GM19238 (cell line): ENCODE measurements at regions not wholly inside any gene's neighbourhood (a gene's known extent, or its start where the extent isn't known, plus 50 kb on each side); places are given as distances from the start of the nearest gene placed in this dataset.

Source experiments
- DNase-seq: peaks from one replicate; pipeline ENCODE4 v3.0.0; 2011; ENCODE audit warnings: low spot score; ENCODE audit not compliant: insufficient read length

DNA sequence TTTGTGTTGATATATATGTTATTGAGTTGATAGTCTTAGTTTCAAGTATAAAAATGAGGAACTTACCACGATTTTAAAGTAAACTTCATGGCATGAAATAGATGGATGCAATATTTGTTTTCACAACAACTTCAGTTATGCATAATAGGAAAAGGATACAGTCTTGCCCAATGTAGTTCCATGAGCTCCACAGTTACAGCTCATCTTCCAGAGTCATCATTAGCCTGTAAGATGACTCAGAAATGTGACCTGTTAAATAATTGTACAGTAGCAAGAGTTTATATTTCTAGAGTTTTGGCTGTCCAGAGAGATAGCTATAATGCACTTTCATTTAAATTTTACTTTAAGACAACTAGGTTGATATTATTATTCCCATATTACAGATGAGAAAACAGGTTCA, 80.9 kb upstream of the ARHGAP28 start:
- DNase-seq = no peak

DNA sequence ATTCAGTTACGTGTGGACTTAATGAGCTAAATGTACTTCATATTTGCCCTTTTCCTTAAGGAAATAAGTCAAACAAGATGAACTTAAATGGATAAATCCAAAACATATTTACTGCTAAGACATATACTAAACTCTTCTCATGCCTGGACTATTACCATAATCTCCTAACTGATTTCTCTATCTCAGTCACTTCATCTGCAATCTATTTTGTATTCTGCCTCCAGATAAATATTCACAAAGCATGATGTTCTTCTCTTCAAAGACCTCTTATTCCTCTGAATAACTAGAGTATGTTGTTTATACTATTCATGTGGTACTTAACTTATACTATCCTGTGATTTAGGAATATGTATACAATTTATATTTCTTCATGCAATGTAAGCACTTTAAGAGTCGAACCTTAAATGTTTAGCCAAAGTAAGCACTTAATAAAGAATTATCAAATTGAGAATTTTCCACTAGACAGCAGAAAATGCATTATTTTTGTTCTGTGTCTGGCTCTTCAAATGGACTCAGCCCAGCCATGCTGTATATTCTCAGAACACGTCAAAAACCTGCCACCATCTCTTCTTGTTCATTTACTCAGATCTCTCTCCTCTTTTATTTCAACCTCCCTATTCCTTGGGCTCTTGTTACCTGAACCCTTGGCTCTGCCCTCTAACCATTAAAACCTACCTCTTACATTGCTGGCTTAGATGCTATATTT, 79.9 kb upstream of the ARHGAP28 start:
- DNase-seq = no peak

DNA sequence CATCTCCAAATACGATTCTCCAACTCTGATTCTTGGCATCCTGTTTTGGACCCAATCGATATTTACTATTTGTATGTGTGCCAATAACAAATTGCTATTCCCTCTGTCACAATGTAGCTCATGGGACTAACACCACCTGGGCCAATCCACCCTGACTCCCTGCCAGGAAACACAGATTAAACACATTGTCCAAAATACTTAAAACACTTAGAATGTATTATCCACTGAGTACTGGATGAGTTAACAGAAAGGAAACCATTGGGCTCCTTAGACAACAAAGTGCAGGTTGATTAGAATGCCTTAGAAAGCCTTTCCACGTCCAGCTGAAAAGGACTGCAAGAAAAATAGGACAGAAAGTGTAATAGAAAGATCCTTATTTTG, 79.4 kb upstream of the ARHGAP28 start:
- no peak for DNase-seq

DNA sequence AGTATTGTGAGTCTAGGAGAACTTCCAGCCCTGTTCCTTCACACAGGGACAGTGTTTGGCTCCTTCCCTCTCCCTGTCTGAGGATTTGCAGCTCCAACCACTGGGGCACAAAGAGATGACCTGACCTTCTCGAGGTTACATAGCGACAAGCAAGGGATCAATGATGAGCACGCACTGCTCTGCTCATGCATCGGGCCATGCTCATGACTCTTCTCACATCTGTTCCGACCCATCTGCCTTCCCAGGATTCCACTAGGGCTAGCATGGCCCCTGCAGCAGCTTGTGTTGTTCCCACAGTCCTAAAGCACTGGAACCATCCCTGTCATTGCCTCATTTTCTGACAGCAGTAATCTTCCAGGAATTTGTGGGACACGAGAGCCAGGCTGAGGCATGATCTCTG, 78.8 kb upstream of the ARHGAP28 start:
- no peak for DNase-seq

DNA sequence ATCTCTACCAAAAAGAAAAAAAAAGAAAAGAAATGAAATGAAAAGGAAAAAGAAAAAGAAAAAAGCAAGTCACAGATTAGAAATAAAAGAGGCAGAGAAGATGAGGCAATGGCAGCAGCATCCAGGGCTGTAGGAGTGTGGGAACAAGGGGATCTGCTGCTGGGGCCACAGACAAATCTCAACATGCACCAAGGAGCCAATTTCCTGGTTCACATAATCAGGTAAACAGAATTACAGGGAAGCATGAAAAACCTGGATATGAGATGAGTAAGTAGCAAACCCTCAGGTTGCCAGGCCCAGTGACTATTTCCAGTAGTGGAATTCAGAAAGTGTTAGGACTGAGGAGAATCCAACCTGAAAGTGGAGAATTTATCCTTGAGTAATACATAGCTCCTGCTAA, 77.4 kb upstream of the ARHGAP28 start:
- DNase-seq = no peak

DNA sequence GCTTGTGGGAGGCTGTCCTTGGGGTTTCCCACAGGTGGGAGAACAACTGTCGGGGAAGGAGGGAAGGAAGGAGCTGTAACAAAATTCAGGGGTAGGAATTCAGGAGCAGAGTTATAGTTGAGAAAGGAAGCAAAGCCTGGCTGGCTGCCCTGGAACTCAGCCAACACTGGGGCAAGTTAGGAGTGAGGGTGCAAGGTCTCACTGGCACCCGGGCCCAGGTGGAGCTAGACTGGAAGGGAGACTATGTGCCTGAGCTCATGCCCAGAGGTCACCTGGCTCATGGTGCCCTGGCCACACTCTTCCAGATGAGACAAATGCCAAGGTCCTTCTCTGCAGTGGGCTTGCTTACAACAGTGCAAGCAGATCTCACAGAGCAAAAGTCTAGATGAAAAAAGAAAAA, 75.6 kb upstream of the ARHGAP28 start:
- DNase-seq = no peak

DNA sequence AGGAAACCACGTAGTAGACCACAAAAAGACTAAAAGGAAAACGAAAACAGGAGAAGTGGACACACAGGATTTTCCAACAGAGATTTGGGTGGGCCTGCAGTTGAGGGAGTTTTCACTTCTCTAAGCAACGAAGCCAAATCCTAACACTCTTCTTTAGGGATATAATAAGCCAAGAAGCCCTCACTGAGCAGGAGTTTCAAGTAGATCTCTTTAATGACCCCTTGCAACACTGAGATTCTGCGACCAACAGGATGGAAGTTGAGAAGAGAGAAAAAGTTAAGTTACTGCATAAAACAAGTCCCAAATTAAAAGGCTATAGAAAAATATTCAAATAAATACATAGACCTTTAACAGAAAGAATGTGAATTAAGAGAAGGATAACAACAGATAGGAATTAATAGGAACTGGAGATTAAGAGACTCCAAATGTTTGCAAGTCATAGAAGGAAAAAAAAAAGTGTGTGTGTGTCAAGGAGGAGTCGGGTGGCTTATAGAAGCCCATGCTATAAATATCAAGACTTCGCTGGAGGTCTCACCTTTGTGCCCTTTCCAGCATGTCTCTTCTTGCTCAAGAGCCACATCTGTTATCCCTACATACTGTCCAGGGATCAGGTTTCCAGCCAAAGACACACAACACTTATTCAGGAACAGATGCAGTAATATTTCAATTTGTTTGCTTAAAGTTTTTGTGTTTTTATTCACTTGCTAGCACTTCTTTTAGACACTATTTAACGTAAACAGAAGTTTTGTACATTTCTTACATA, 69.4 kb upstream of the ARHGAP28 start:
- no peak for DNase-seq

DNA sequence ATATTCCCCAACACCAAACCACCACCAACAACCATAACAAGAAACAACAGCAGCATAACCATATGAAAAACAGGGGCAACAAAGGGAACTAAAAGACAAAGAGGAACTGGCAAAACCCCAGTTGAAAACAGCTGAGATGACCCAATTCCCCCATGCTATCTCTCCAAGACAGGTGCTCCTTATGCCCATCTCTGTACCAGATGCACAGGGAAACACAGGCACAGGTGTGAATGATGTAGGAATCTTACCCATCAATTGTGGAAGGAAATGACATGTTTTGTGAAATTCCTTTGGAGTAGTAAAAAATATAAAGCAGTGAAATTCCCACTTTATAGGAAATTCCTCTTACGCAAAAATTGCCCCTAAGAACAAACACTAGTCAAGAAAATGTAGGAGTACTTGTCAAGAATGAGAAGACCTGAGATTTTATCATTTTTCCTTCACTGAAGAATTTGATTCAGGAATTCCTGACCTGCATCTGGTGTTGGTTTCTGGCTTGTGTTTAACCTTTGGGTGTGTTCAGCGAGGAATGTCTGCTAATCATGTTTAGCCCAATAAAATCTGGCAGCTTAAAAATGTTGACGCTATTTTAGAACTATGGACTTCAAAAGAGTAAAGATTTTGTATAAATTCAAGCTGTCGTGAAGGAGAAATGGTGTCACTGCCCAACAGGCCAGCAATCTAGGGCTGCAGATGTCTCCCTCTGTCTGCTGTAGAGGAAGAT, 67.7 kb upstream of the ARHGAP28 start:
- DNase-seq = no peak

DNA sequence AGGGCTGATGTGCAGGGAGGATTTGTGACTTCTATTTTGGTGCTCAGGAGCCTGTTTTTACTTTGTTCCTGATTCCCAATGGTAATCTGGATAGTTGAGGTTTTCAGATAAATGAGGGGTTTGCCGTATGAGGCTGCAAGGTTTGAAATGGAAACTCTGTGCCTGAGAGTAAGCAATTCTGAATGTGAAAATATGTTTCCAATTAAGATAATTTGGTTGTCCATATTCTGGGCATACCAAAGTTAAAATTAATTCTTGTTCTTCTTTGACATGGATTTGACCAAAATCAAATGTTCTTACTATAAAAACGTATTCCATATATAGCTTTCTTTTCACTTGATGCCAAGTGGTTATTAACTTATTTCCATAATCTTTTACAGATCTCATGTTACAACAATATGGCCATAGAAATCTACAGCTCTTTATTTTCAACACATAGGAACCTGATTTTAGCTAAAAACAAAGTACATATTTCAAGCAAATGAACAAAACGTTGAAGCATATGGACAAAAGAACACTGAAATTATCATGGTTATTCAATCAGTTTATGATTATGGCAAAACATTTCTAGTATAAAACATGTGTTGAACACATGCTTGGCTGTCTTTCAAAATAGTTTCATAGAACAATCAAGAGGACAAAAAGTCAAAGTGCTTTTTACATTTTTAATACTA, 63.4 kb upstream of the ARHGAP28 start:
- no peak for DNase-seq

DNA sequence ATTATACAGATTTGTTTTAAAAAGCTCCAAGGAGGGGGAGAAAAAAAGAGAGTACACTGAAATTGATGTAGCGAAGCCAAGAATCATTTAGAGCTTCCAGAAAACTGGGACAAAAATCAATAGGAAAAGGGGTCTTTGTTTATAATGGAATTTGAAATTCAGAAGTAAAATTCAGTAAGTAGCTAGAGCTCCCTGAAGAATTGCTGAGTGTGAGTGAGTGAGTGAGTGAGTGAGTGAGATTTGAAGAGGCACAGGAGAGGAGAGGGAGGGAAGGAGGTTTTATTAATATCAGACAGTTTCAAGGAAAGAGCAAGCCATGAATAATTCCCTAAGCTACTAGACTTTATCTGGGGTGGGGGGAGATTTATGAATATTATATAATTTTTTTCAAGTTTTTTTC, 60.7 kb upstream of the ARHGAP28 start:
- no peak for DNase-seq

DNA sequence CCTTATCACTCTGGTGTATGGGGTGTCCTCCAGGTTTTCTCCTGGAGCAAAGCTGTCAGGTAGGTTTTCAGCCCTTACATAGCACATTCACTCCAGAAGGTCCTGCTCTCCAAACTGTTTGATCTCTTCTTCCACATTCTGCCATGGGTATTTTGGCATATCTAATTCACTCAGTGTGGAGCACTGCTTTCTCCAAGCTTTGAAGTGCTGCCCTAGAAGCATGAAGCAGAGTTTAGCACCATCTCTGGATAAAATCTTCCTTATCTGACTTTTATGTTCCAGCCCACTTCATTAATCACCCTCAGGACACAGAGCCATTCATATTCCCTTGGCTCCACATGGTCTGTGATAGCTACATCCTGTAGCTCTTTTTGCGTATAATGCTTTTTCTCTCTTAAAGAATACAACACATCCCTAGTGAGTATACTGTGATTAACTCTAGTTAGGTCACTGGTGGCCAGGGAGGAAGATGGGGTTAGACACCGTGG, 56.7 kb upstream of the ARHGAP28 start:
- DNase-seq = no peak

DNA sequence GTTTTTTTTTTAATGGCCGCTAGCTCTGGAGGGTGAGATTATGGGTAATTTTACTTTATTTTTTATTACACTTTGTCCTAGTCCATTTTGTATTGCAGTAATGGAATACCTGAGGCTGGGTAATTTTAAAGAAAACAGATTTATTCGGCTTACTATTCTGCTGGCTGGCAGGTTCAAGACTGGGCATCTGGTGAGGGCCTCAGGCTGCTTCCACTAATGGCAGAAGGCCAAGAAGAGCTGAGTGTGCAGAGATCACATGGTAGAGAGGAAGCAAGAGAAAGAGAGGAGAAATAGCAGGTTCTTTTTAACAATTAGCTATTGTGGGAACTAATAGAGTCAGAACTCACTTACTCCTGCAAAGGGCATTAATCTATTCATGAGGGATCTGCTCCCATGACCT, 52.4 kb upstream of the ARHGAP28 start:
- no peak for DNase-seq

DNA sequence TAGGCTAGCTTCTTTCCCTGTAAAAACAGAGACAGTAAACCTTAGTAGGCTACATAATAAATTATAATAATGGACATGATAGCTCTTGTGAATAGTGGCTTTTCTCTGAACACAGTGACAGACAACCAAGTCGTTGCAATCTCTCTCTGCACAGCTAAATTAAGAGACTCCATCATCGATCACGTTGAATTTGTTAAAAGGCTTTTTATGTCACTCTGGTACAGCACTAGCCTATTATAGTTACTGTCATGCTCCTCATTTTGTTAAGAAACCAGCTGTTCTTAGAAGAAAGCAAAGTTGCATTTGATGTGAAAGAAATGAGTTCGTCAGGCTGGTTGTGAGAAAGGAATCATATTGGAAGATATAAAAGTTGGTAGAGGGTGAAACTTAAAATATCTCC, 50.3 kb upstream of the ARHGAP28 start:
- DNase-seq = no peak
